GM23338 (cell line): ENCODE measurements at regions not wholly inside any gene's neighbourhood (a gene's known extent, or its start where the extent isn't known, plus 50 kb on each side); places are given as distances from the start of the nearest gene placed in this dataset.

Experiments used
- CTCF ChIP-seq, 2 experiments: fragments of 200-600 bp in 1 of 2; sonication (generic) in 1 of 2; conservative IDR thresholded peaks; 2 replicates each; pipeline versions ENCODE4 v1.5.1 to v1.6.1; 2016 to 2017; ENCODE audit warnings: antibody characterized with exemption in 2 of 2, low read depth in 2 of 2, mild to moderate bottlenecking in 2 of 2, moderate library complexity in 1 of 2
- EZH2 ChIP-seq: fragments of 200-600 bp; sonication (generic); IDR thresholded peaks from one replicate; pipeline ENCODE4 v1.8.0; 2017; ENCODE audit warnings: antibody characterized with exemption, mild to moderate bottlenecking, low read depth; ENCODE audit not compliant: unreplicated experiment
- EZH2phosphoT487 ChIP-seq: fragments of 200-600 bp; sonication (generic); IDR thresholded peaks from one replicate; pipeline ENCODE4 v1.8.1; 2018; ENCODE audit warnings: antibody characterized with exemption; ENCODE audit not compliant: unreplicated experiment
- POLR2AphosphoS5 ChIP-seq: IDR thresholded peaks from 2 replicates; pipeline ENCODE4 v1.6.1; 2016; ENCODE audit warnings: antibody characterized with exemption, low read depth
- REST ChIP-seq: IDR thresholded peaks from one replicate; pipeline ENCODE4 v1.6.1; 2018; ENCODE audit warnings: antibody characterized with exemption; ENCODE audit not compliant: unreplicated experiment

DNA sequence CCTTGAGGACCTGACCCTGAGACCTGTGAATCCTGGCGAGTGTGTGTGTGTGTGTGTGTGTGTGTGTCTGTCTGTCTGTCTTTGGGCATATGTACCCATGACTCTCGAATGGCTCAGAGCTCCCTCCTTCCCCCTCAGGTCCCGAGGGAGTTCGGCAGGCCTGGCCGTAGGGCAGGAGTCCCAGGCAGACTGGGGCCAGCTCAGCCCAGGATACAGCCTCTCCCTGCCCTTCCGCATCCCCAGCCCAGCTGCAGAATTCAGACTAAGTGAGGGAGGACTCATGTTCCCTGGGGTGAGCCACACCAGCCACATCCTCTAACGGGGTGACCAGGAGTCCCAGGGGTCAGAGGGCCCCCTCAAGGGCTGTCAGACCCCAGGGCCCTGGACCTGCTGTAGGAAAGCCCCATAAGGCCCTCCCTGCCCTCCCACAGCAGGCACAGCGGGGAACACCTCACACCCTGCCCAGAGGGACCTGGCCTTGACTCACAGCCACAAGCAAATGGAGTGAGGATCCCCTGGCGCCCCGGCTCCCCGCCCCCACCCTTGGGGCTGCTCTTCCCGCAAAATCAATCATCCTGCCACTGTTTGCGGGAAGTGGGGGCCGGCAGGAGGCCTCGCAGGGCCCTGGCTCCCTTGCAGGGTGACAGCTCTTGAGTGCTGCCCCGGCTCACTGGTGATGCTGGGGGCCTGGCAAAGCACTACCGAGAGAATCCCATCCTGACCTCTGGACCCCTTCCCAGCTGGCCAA is 101.7 kb upstream of the CASZ1 start:
- TF ChIP-seq CTCF (conservative IDR thresholded peaks at IDR 0.05; ENCODE audit: low read depth in 2 of 2) (no peak), POLR2AphosphoS5 (no peak), EZH2phosphoT487 (no peak), EZH2 (no peak), REST (no peak)
